ENCODE measurements at regions not wholly inside any gene's neighbourhood (a gene's known extent, or its start where the extent isn't known, plus 50 kb on each side); places are given as distances from the start of the nearest gene placed in this dataset.
"Not testable (repeated sequence)": the region's sequence is repeated elsewhere in the genome, so short reads cannot be mapped to it uniquely, and the experiment has no call there.

DNA sequence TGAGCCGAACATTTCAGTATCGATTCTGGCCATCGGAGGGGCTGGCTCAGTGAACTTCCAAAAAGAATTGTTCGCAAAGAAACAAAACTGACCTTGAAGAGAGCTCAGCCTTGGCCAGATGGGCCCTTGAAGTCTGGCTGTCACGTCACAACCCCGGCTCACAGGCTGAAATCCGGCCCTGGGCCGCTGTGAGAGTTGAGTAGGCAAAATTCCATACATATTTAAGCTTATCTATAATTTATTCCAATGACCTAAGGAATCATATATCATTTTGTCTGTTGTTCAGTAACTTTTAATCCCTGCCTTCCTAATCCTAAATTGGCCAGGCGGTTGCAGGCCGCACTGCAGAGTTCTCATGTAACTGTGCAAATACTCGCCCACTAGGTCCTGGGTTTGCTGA, 174.8 kb downstream of the LAT start:
- not testable (repeated sequence) for DNase-seq

DNA sequence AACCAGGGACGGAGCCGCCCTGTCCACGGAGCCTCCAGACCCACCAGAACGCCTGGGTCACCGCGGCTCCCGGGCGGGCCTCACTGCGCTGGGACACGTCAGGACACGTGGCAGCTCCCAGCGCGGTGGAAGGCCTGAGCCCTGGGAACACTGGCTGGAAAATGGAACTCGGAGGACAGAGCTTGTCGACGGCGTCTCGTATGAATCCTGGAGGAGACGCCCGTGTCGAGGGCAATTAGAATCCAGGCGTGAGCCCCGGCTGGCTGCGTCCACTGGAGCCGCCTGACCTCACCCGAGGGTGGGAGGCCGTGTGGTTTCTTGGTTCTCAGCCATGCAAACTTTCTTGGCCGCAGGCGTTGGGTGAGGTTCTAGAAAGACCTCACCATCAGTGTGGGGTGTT, 173.9 kb downstream of the LAT start:
- no peak for DNase-seq

DNA sequence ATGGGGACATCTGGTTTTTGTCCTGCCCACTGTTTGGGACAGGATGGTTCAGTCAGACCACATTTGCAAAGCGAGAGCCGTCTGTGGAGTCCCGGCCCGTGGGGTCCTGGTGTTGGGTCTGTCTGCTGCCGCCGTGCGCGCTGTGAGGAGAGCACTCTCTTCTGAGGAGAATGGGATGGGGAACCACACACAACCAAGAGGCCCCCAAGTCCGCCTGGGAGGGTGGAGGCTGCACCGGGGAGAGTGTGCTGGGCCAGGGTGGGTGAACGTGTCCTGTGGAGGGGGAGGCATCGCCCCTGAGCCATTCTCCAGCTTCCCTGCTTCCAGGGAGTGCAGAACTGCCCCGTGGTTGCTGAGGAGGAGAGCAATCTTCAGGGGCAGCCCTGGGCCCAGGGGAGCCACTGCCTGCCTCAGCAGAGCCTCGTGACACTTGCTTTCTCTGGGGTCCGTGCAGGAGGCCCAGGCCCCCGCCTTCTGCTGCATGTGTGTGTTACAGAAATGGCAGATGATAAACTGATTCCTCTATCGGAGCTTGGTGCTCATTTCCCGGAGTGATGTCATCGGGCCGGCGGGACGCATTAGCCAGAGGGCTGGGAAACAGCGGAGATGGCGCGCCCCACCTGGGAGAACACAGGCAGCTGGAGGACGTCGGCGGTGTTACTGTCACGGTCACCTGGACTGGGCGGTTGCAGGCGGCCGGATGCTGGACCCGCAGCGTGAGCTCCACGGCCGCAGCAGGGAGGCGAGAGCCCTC, 173.4 kb downstream of the LAT start:
- DNase-seq: not testable (repeated sequence)

DNA sequence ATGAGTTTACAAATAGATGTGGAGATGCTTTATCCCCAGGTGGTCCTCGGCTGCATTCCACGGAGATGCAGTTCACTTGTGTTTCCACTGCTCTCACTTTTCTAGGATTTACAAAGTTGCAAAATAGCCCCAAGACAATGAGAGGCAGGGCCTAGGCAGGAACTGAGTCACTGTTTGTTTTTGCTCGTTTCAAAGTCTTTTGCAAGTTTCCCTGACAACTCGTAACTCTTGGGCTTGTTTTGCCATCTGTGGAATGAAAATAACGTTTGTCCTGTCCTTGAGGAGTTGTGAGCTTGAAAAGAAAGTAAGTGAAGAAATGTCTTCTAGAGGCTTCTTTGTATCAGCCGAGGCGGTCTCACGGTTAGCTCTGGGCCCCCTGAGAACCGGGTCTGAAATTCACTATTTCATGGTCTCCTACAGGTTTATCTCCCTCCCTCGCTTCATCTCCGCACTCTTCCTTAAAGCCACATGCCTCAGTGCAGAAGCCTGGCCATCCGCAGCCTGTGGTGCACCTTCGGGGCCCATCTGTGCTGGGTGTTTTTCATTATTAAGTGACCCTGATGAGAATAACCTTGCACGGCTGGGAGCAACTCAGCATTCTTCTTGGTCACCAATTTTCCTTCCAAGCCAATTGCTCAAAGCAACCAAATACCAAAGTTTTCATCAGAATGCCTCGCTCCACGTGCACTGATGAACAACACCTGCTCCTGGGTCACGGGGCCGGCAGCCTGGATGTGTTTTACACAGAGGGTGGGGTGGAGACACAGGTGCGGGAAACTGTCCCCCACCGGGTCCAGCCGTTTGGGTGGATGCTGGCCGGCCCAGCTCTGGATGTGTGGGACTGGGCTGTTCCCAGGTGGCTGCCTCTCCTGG, 172.4 kb downstream of the LAT start:
- DNase-seq: not testable (repeated sequence)

DNA sequence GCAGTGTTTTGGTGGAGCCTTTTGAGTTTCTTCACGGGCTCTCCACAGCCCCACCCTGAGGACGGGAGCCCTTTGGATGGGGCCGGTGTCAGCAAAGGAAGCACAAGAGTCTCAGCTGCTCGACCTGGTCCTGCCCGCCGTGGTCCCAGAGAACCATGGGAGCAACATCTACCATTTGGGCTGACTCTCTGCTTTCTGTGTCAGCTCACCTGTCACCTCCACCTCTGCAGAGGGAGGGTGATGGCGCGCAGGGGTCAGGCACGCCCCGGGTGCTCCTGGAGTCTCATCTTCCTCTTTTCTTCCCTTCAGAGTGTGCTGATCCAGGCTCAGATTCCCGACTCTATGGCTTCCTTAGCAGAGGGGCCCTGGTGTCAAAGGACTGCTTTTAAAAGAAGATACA, 171.7 kb downstream of the LAT start:
- no peak for DNase-seq

DNA sequence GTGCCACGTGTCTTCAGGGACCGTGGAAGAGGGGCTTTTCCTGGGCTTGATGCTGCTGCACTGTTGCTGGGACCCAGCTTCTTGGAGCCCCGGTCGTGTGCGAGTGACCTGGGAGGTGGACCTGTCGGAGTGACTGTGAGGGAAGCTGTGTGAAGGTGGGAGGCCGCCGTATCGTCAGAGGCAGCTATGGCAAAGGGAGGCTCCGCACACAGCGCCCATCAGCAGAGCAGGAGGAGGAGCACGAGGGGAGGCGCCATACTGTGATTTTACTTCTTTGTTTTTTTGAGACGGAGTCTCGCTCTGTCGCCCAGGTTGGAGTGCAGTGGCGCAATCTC, 171.0 kb downstream of the LAT start:
- not testable (repeated sequence) for DNase-seq

DNA sequence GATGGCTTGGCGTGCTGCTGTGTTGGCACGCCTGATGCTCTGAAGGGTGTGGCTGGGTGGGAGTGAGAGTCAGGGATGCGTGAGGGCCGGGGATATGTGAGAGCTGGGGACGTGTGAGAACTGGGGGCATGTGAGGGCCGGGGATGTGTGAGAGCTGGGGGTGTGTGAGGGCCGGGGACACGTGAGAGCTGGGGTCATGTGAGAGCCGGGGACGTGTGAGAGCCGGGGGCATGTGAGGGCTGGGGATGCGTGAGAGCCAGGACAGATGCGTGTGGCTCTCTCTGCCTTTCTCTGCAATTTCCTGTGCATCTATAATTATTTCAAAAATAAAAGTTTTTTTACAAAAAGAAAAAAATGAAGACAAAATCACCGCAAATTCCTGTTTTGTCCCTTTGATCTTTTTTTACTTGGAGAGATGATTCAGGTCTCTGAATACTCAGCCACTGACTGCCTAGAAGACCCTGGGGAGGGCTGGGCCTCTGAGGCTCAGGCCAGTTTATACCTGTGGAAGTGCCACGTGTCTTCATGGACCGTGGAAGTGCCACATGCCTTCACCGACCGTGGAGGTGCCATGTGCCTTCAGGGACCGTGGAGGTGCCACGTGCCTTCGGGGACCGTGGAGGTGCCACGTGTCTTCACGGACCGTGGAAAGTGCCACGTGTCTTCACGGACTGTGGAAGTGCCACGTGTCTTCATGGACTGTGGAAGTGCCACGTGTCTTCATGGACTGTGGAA, 170.4 kb downstream of the LAT start:
- not testable (repeated sequence) for DNase-seq

DNA sequence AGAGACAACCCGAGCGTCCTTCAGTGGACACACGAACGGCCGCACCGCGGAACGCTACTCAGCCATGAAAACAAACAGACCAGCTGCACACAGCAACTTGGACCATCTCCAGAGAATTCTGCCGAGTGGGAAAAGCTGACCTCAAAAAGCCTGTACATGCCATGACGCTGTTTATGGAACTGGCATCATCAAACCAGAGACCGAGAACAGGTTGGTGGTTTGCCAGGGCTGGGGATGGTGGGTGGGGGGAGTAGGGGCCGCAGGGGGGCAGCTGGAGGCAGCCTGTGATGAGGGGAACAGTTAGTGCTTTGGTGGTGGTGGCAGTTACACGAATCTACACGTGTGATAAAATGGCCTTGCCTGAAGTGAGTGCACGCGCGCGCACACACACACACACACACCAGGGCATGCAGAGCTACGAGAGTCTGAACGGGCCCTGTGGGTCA, 169.8 kb downstream of the LAT start:
- DNase-seq: no peak

DNA sequence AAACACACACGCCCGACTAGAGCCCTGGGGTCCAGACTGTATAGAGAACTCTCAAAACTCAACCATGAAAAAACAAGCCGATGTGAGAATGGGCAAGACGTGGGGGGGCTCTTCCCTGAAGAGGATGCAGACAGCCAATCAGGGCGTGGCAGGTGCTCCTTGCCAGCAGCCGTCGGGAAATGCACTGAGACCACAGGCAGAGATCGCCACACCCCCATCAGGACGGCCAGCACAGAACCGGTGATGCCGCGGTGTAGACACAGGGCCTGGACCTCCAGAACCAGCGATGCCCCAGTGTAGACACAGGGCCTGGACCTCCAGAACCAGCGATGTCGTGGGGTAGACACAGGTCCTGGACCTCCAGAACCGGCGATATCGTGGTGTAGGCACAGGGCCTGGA, 169.2 kb downstream of the LAT start:
- DNase-seq: no peak

DNA sequence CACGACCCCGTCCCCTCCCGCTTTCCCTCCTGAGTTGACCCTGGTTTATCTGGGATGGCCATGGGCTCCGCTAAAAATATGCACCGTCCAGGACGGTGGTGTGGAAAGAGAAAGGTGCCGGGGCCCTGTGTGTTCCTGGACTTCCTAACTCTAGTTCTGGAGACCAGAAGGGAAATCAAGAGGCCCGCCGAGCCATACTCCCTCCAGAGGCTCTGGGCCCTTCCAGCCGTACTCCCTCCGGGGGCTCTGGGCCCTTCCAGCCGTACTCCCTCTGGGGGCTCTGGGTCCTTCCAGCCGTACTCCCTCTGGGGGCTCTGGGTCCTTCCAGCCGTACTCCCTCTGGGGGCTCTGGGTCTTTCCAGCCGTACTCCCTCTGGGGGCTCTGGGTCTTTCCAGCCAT, 168.5 kb downstream of the LAT start:
- not testable (repeated sequence) for DNase-seq

DNA sequence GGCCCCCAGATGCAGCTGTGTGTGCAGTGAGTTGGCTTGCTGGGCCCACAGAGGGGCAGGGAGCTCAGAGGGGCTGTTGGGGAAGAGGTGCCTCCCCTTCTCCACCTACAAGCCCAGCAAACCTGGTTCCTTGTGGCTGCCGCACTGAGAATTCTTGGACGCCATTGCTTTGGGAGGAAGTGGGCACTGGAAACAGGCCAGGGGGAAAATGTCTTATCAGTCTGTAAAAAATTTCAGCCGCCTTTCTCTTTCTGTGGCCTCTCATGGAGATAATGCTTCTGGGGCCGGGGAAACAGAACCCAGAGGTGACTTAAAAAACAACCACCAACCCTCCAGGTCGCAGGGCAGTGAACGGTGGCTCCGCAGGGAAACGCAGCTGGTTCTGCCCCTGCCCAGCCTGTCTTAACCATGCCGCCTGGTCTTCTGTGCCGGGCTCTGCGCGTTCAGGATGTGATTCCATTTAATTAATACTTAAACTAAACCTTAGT, 167.7 kb downstream of the LAT start:
- not testable (repeated sequence) for DNase-seq

DNA sequence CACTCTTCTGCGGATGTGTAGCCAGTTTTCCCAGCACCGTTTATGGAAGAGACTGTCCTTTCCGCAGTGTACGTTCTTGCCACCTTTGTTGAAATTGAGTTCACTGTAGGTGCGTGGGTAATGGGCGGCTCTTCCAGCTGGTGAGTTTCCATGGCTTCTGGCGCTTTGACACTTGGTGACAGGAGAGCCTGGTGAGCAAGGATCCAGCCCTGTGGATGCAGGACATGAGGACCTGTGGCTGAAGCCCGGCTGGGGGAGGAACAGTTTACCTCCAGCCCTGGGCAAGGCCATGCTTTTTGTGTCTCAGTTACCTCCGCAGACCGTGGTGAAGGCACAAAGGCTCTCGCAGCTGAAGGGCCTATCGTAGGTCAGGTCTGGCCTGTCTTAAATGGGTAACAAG, 166.5 kb downstream of the LAT start:
- DNase-seq: no peak

DNA sequence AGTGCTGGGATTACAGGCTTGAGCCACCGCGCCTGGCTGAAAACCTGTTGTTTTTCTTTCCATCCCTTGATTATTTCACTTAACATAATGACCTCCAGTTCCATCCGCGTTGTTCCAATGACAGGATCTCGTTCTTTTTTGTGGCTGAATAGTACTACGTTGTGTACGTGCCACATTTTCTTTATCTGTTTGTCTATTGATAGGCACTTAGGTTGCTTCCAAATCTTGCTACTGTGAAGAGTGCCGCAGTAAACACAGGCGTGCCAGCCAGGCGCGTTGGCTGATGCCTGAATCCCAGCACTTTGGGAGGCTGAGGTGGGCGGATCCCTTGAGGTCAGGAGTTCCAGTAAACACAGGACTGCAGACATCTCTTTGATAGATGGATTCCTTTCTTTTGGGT, 165.1 kb downstream of the LAT start:
- DNase-seq: not testable (repeated sequence)

DNA sequence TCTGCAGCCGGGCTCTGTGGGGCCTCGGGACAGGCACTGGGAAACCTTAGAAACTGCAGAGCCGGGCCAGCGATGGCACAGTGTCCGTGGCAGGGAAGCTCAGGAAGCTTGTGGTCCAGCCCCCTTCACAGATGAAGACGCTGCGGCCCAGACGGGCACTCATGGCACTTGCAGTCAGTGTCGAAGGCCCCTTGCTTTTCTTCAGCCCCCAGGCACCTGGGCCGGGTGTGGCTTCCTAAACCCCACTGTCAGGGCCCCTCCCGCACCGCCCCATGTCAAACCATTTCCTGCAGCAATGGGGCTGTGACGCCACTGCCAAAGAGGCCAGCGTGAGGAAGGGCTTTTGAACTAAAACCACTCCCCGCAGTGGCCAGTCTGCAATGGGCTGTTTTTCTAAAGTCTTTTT, 164.0 kb downstream of the LAT start:
- no peak for DNase-seq

DNA sequence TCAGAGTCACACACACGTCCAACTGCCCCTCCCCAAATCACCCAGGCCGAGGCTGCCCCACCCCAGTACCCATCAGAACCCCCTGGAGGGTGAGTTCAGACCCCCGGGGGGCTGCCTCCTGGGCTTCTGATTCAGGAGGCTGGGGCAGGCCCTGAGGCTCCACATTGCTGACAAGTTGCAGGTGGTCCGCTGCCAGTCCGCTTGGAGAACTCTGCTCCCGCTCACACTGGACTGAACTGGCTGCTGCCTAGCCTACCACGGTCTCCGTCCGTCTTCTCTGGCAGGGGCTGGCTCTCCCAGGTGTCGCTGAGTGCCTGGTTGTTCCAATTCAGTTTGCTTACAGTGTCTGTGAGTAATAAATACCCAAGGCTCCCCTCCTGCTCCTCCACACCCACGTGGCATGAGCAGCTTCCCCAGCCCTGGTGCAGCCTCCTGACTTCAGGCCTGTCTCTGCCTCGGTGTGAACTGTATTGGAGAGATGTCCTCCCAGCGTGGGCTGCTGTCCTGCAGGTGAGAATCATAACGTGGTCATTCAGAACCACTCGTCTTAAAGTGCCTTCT, 163.4 kb downstream of the LAT start:
- no peak for DNase-seq

DNA sequence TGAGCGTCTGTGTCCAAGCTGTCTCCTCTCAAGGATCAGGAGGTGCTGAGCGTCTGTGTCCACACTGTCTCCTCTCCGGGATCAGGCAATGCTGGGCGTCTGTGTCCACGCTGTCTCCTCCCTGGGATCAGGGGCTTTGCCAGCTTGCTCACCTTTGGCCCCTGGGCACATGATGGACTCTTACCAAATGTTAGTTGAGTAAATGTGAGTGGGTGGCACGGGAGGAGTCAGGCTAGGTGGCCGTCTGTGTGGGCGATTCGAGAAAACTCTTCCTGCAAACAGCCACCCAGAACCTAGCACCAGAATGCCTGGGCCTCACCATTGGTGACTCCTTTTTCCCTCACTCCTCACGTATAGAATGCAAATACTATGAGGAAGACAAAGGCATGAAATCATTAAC, 162.9 kb downstream of the LAT start:
- DNase-seq: not testable (repeated sequence)

DNA sequence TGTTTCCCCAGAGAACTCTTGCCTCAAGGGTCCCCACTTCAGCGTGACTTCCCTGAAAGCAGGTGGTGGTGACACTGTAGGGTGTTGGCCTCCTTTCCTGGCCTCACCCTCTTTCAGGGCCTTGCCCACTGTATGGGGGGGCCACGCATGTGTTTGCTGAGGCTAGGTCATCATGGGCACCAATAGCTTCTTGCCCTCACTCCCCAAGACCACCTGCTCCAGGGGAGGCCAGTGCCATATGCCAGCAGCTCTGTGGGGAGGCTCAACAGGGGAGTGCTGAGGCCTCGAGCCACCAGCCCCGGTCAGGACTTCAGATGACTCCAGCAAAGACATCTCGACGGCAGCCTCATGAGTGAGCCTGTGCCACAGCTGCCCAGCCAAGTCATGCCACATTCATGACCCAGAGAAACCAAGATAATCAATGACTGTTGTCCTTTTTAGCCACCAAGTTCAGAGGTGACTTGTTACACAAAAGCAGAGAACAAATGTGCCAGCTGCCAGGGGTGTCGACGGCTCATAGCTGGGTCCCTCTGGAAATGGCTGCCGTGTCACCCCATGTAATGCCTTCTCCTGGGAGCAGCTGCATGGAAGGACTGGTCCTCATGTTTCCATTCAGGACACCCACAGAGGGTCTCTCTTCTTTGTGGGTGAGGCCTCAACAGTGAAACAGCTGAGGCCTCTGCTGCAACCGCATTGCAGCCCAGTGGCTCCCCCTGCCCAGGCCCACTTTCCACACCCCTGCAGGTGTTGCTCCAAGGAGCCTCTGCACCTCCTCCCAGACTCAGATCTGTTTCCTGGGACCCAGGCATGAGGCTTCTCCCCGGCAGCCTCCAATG, 162.2 kb downstream of the LAT start:
- not testable (repeated sequence) for DNase-seq

DNA sequence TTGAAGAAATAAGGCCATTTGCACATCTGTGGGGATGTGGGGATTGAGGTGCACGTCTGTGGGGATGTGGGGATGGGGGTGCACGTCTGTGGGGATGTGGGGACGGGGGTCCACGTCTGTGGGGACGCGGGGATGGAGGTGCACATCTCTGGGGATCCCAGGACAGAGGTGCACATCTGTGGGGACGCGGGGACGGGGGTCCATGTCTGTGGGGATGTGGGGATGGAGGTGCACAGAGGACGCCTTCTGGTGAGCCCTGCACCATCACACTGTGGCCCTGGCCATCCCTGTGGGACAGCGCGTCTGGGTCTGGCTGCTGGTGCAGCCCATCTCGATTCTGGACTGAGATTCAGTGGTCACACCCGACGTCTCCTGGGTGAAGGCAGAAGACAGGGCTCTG, 161.4 kb downstream of the LAT start:
- DNase-seq: no peak

DNA sequence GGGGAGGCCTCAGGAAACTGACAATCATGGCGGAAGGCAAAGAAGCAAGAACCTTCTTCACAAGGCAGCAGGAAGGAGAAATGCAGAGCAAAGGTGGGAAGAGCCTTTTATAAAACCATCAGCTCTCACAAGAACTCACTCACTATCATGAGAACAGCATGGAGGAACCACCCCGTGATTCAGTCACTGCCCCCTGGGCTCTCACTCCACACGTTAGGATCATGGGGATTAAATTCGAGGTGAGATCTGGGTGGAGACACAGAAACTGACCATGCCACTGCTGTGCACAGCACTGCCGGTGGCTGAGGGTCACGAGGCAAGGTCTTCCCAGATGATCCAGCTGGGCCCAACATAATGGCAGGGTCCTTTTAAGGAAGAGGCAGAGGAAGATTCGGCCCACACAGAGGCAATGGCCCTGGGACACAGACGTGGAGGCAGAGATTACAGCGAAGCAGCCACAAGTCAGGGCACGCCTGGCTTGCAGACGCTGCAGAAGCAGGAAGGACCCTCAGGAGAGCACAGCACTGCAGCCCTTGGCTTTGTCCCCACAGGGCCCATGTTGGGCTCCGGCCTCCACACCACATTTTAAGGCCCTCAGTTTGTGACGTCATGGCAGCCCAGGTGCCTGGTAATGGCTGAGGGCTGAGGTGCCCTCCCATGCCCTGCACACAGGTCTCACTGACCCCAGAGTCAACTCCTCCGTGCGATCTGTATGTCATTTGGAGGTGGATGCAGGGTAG, 160.8 kb downstream of the LAT start:
- not testable (repeated sequence) for DNase-seq

DNA sequence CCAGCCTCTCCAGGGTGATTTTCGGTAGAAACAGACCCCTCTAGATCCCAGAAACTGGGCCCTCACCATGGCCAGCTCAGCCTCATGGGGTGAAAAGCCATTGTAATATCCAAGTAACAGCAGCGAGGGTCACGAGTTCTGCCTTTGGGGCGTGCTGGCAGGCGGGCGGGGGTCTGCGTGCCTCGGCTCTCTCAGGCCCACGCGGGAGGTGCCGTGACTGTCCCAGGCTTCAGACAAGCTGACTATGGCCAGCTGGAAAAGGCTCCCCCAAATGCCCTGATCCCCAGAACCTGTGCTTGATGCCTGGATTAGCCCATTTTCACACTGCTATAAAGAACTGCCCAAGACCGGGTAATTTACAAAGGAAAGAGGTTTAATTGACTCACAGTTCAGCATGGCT, 160.2 kb downstream of the LAT start:
- not testable (repeated sequence) for DNase-seq

DNA sequence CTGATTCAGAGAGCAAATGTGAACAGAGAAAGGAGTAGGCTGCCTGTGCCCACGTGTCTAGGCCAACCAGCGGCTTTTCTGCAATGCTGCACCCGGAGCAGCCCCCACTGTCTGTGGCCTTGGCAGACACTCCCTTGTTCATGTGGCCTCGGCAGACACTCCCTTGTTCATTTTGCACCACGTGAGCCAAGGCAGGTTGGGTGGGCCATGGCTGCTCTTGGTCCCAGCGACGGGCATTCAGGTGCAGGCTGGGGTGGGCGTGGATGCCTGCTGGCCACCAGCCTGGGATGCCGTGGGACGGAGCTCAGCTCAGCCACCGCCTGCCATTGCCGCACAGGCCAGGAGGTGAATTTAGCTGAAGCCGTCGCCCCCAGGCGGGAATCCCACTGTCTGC, 159.8 kb downstream of the LAT start:
- not testable (repeated sequence) for DNase-seq

Measured in right kidney (tissue), 1 donor.